ENCODE measurements at regions not wholly inside any gene's neighbourhood (a gene's known extent, or its start where the extent isn't known, plus 50 kb on each side); places are given as distances from the start of the nearest gene placed in this dataset.

DNA sequence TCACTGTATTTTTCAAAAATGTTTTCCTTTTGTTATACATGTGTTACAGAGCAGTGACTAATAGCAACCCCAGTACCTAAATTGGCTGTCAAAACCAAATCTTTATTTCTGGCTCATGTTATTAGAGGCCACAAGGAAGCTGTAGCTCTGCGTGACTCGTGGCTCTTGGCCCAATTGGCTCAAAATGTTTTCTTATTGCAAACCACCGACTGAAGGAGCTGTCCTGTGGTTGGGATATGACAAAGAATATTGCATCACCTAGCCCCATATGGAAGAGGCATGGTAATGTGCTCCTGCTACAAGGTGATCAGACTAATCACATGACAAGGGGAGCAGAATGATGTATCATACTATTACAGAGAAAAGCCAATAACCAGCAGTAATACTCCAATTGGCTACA is 1058.5 kb downstream of the CBLN2 start:
- Mint-ChIP-seq H3K27me3 (ENCODE audit: unreplicated experiment) (no peaks in the 10 kb centered on the region), H3K36me3 (ENCODE audit: low read depth, unreplicated experiment) (no peaks in the 10 kb centered on the region), H3K27ac (ENCODE audit: unreplicated experiment) (no peak overlapping the region), H3K4me3 (ENCODE audit: unreplicated experiment) (no peak overlapping the region), H3K9me3 (ENCODE audit: unreplicated experiment) (peaks cover 12% of the 10 kb centered on the region), H3K4me1 (ENCODE audit: unreplicated experiment) (no peaks in the 10 kb centered on the region)
- TF ChIP-seq, protein P1, sequence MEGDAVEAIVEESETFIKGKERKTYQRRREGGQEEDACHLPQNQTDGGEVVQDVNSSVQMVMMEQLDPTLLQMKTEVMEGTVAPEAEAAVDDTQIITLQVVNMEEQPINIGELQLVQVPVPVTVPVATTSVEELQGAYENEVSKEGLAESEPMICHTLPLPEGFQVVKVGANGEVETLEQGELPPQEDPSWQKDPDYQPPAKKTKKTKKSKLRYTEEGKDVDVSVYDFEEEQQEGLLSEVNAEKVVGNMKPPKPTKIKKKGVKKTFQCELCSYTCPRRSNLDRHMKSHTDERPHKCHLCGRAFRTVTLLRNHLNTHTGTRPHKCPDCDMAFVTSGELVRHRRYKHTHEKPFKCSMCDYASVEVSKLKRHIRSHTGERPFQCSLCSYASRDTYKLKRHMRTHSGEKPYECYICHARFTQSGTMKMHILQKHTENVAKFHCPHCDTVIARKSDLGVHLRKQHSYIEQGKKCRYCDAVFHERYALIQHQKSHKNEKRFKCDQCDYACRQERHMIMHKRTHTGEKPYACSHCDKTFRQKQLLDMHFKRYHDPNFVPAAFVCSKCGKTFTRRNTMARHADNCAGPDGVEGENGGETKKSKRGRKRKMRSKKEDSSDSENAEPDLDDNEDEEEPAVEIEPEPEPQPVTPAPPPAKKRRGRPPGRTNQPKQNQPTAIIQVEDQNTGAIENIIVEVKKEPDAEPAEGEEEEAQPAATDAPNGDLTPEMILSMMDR (IDR thresholded peaks at IDR 0.05; ENCODE audit: unreplicated experiment) = no peak
- no peak for DNase-seq (ENCODE audit: low spot score)

DNA sequence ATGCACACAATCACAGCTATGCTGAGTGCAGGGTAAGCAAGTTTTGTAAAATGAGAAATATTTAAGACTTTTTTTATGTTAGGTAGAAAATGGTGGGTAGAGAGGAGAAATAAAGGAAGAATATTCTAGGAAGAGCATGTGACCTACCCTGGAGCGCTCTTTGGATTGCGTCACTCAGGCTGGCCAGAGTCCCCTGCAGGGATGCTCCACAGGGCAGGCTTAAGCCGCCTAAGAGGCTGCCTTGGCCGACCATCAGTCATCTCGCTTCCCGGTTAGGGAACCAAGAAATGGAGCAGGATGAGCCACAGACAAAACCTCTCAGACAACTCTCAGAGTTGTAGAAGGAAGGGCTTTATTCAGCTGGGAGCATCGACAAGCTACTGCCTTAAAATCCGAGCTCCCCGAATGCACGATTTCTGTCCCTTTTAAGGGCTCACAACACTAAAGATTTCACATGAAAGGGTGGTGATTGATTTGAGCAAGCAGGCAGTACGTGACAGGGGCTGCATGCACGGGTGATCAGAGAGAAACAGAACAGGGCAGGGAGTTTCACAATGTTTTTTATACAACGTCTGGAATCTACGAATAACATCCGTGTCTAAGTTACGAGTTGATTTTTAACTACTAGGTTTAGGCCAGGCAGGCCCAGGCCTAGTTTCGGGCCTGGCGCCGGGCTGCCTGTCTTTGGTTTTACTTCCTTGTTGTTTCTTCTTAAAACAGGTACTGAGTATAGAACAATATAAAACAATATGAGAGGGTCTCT is 1072.0 kb downstream of the CBLN2 start:
- Mint-ChIP-seq H3K27ac (ENCODE audit: unreplicated experiment) (no peak overlapping the region), H3K27me3 (ENCODE audit: unreplicated experiment) (no peaks in the 10 kb centered on the region), H3K36me3 (ENCODE audit: low read depth, unreplicated experiment) (peaks cover 7% of the 10 kb centered on the region), H3K4me3 (ENCODE audit: unreplicated experiment) (no peak overlapping the region), H3K9me3 (ENCODE audit: unreplicated experiment) (peaks cover 27% of the 10 kb centered on the region), H3K4me1 (ENCODE audit: unreplicated experiment) (no peaks in the 10 kb centered on the region)
- DNase-seq (ENCODE audit: low spot score) = no peak
- TF ChIP-seq, protein P1 (IDR thresholded peaks at IDR 0.05; ENCODE audit: unreplicated experiment) = no peak

DNA sequence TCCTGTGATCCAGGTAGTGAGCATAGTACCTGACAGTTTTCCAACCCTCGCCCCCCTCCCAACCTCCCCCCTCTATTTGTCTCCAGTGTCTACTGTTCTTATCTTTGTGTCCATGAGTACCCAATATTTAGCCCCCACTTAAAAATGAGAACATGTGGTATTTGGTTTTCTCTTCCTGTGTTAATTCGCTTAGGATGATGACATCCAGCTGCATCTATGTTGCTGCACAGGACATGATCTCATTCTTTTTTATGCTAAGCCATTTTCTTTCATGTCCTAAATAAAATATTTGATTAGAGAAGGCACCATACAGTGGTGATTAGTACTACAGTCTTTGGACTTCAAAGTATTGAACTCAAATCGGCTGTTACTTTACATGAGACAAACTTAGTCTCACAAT is 1087.9 kb downstream of the CBLN2 start:
- Mint-ChIP-seq H3K4me1 (ENCODE audit: unreplicated experiment) (no peaks in the 10 kb centered on the region), H3K4me3 (ENCODE audit: unreplicated experiment) (no peak overlapping the region), H3K27me3 (ENCODE audit: unreplicated experiment) (no peaks in the 10 kb centered on the region), H3K9me3 (ENCODE audit: unreplicated experiment) (peaks cover 14% of the 10 kb centered on the region), H3K27ac (ENCODE audit: unreplicated experiment) (no peak overlapping the region), H3K36me3 (ENCODE audit: low read depth, unreplicated experiment) (no peaks in the 10 kb centered on the region)
- TF ChIP-seq, protein P1 (IDR thresholded peaks at IDR 0.05; ENCODE audit: unreplicated experiment) = no peak
- no peak for DNase-seq (ENCODE audit: low spot score)

GRCh38 chr18:71450257-71450656 is 1093.9 kb downstream of the CBLN2 start:
- no peak for DNase-seq (ENCODE audit: low spot score)
- H3K9me3 Mint-ChIP-seq (ENCODE audit: unreplicated experiment) = no peaks in the 10 kb centered on the region
- no peak overlapping the region for H3K27ac Mint-ChIP-seq (ENCODE audit: unreplicated experiment)
- TF ChIP-seq, protein P1 (IDR thresholded peaks at IDR 0.05; ENCODE audit: unreplicated experiment) = no peak
- no peak overlapping the region for H3K4me3 Mint-ChIP-seq (ENCODE audit: unreplicated experiment)
- H3K4me1 Mint-ChIP-seq (ENCODE audit: unreplicated experiment) = no peaks in the 10 kb centered on the region
- H3K27me3 Mint-ChIP-seq (ENCODE audit: unreplicated experiment) = no peaks in the 10 kb centered on the region
- no peaks in the 10 kb centered on the region for H3K36me3 Mint-ChIP-seq (ENCODE audit: low read depth, unreplicated experiment)

- TF ChIP-seq, protein P1 (IDR thresholded peaks at IDR 0.05; ENCODE audit: unreplicated experiment) = no peak
- DNase-seq (ENCODE audit: low spot score) = no peak
- H3K36me3 Mint-ChIP-seq (ENCODE audit: low read depth, unreplicated experiment) = no peaks in the 10 kb centered on the region
- H3K9me3 Mint-ChIP-seq (ENCODE audit: unreplicated experiment) = peaks cover 8% of the 10 kb centered on the region
- H3K27ac Mint-ChIP-seq (ENCODE audit: unreplicated experiment) = no peak overlapping the region
- no peaks in the 10 kb centered on the region for H3K4me1 Mint-ChIP-seq (ENCODE audit: unreplicated experiment)
- H3K4me3 Mint-ChIP-seq (ENCODE audit: unreplicated experiment) = no peak overlapping the region
- no peaks in the 10 kb centered on the region for H3K27me3 Mint-ChIP-seq (ENCODE audit: unreplicated experiment)
Observed at GRCh38 chr18:71443706-71444480, 1100.2 kb downstream of the CBLN2 start.

Data from endothelial cell (in vitro differentiated cells).